K562 (cell line): ENCODE measurements at regions not wholly inside any gene's neighbourhood (a gene's known extent, or its start where the extent isn't known, plus 50 kb on each side); places are given as distances from the start of the nearest gene placed in this dataset.

Experiments
- ATAC-seq: fragments of 200-7000 bp; cut with Tn5 transposase; 3 replicates; pipeline ENCODE4 v1.9.1; 2020; ENCODE audit warnings: moderate library complexity
- BruUV-seq: library from RNA; stranded (reverse); fragments of 400-500 nt; replicated peaks from 2 replicates; lab custom pipeline; 2021; lab: Mats Ljungman, UMichigan
- CTCF ChIA-PET: fragments of 300-600 bp; formaldehyde crosslinking; extraction: SDS; loops from one replicate; lab custom pipeline; 2021; ENCODE audit warnings: low intra/inter-chr PET ratio; lab: Yijun Ruan, JAX
- POLR2A ChIA-PET: fragments of 300-600, 350-650 bp; sonication (Branson Sonifier 250); formaldehyde crosslinking; extraction: SDS; loops from one replicate; lab custom pipeline; 2021; ENCODE audit warnings: antibody characterized with exemption, inconsistent platforms; lab: Yijun Ruan, JAX
- DNase-seq, 4 experiments: peaks; one replicate each; pipeline versions ENCODE4 v3.0.0 to v3.0.0-alpha.2; 2011 to 2018; ENCODE audit warnings: low spot score in 3 of 4, mixed read lengths in 3 of 4; ENCODE audit errors: extremely low read depth in 1 of 4
- FAIRE-seq: peaks from 2 replicates; lab custom pipeline; 2011; peaks lifted over from hg19 to GRCh38; lab: Jason Lieb, UNC
- H2AFZ ChIP-seq: 2 replicates; pipeline ENCODE4 v1.6.0; 2011; ENCODE audit warnings: low read depth, low read length, control low read depth, inconsistent platforms
- H3K27ac ChIP-seq: fragments of 200-600 bp; 3 replicates; pipeline ENCODE4 v1.8.0; 2011; ENCODE audit warnings: low read depth, mild to moderate bottlenecking, control low read depth, inconsistent platforms, low read length, moderate library complexity, mixed read lengths; ENCODE audit errors: extremely low read depth
- H3K27me3 ChIP-seq, 2 experiments: fragments of 300-600 bp in 1 of 2; 2 replicates in 1 of 2; 3 replicates in 1 of 2; pipeline versions ENCODE4 v1.6.0 to v1.8.0; 2011; ENCODE audit warnings: inconsistent platforms in 2 of 2, low read length in 2 of 2, mild to moderate bottlenecking in 1 of 2, mixed read lengths in 1 of 2, moderate library complexity in 1 of 2; ENCODE audit not compliant: control insufficient read depth in 2 of 2, insufficient read depth in 2 of 2
- H3K36me3 ChIP-seq: fragments of 300-600 bp; 3 replicates; pipeline ENCODE4 v1.8.0; 2011; ENCODE audit warnings: mild to moderate bottlenecking, low read length, inconsistent platforms; ENCODE audit not compliant: control insufficient read depth, insufficient read depth
- H3K4me1 ChIP-seq, 2 experiments: fragments of 200-600 bp in 1 of 2; replicated peaks in 1 of 2; 2 replicates in 1 of 2; 3 replicates in 1 of 2; pipeline versions ENCODE4 v1.5.1 to v1.8.0; 2011; ENCODE audit warnings: inconsistent platforms in 2 of 2, low read length in 2 of 2, mild to moderate bottlenecking in 1 of 2, mixed read lengths in 1 of 2, moderate library complexity in 1 of 2; ENCODE audit not compliant: control insufficient read depth in 2 of 2, insufficient read depth in 2 of 2
- H3K4me2 ChIP-seq: 2 replicates; pipeline ENCODE4 v1.6.1; 2011; ENCODE audit warnings: low read length, control low read depth, inconsistent platforms, mixed read lengths; ENCODE audit not compliant: insufficient read depth
- H3K4me3 ChIP-seq: fragments of 200-600 bp; sonication (generic), shearing (Covaris generic); 2 replicates; pipeline ENCODE4 v1.5.1; 2016; ENCODE audit warnings: control low read depth, inconsistent platforms
- H3K79me2 ChIP-seq: fragments of 200-600 bp; 3 replicates; pipeline ENCODE4 v1.8.0; 2011; ENCODE audit warnings: low read length, inconsistent platforms; ENCODE audit not compliant: control insufficient read depth, insufficient read depth
- H3K9ac ChIP-seq, 2 experiments: 2 replicates each; pipeline versions ENCODE4 v1.6.0 to v1.6.1; 2011; ENCODE audit warnings: low read depth in 2 of 2, low read length in 2 of 2, control low read depth in 1 of 2, inconsistent platforms in 1 of 2, mild to moderate bottlenecking in 1 of 2, mixed read lengths in 1 of 2; ENCODE audit not compliant: insufficient read depth in 1 of 2
- H3K9me1 ChIP-seq: one replicate; pipeline ENCODE4 v1.6.0; 2011; ENCODE audit warnings: inconsistent platforms, mild to moderate bottlenecking, low read length, moderate library complexity; ENCODE audit not compliant: control insufficient read depth, insufficient read depth
- H3K9me3 ChIP-seq: replicated peaks from 2 replicates; pipeline ENCODE4 v1.5.1; 2011; ENCODE audit warnings: low read depth, low read length, inconsistent platforms; ENCODE audit not compliant: control insufficient read depth, insufficient read depth
- H4K20me1 ChIP-seq: replicated peaks from 2 replicates; pipeline ENCODE4 v1.6.1; 2011; ENCODE audit warnings: low read length, inconsistent platforms, mixed read lengths; ENCODE audit not compliant: control insufficient read depth, insufficient read depth
- NCOA1 ChIP-seq: fragments of 450-650 bp; IDR thresholded peaks from 2 replicates; pipeline ENCODE4 v1.6.1; 2016; ENCODE audit warnings: low read depth
- ZNF174 ChIP-seq: fragments of 250-450 bp; sonication (Bioruptor Pico); IDR thresholded peaks from 2 replicates; pipeline ENCODE4 v1.4.0; 2020; ENCODE audit warnings: mild to moderate bottlenecking
- ZNF184 ChIP-seq: sonication (generic); formaldehyde crosslinking; IDR thresholded peaks from 2 replicates; pipeline ENCODE4 v1.5.0; 2020; ENCODE audit warnings: missing genetic modification reagents
- ZNF318 ChIP-seq, 2 experiments: fragments of 450-650 bp; IDR thresholded peaks; 2 replicates each; pipeline ENCODE4 v1.6.1; 2016; ENCODE audit warnings: mild to moderate bottlenecking in 2 of 2, borderline replicate concordance in 1 of 2, low read depth in 1 of 2, moderate library complexity in 1 of 2
- ZNF740 ChIP-seq, 3 experiments: fragments of 200-800 bp in 1 of 3; sonication (Bioruptor generic) in 1 of 3; sonication (generic) in 1 of 3; formaldehyde crosslinking in 1 of 3; IDR thresholded peaks; 2 replicates each; pipeline versions ENCODE4 v1.6.1 to v1.8.0; 2016 to 2022; ENCODE audit warnings: mild to moderate bottlenecking in 2 of 3, missing compliant biosample characterization in 2 of 3, missing genetic modification characterization in 2 of 3, missing genetic modification reagents in 1 of 3
- WGBS: fragments of 100-300 bp; shearing (Covaris generic); methylation state at CpG from one replicate; pipeline ENCODE4 v1.1.6; 2016; ENCODE audit warnings: low coverage, mixed read lengths; ENCODE audit not compliant: insufficient coverage; ENCODE audit errors: missing lambda C conversion rate; 5-methylcytosine and 5-hydroxymethylcytosine counted together
- in situ Hi-C: fragments of 300-500 bp; cut with MboI; formaldehyde crosslinking; loops from 4 replicates; pipeline ENCODE4 v1.15.0; 2018; ENCODE audit warnings: inconsistent platforms, mixed read lengths
- intact Hi-C: fragments of 100-400 bp; cut with micrococcal nuclease; formaldehyde crosslinking; loops from 2 replicates; pipeline ENCODE4 v1.14.2; 2022

GRCh38 chr5:125452991-125453390, 706.6 kb upstream of the ZNF608 start:
- H3K9me3 ChIP-seq = no peaks in the 10 kb centered on the region; the same call in 1 of the 2 replicates
- FAIRE-seq (no peak), DNase-seq (no peak), ATAC-seq (no peak)
- in situ Hi-C loops = no loop called here
- WGBS = 0% methylated on average over 3 of the region's 3 CpGs
- no peaks in the 10 kb centered on the region for H3K36me3 ChIP-seq
- H3K4me3 ChIP-seq = no peak overlapping the region
- no peaks in the 10 kb centered on the region for H4K20me1 ChIP-seq
- no peaks in the 10 kb centered on the region for H3K27me3 ChIP-seq
- intact Hi-C loops = no loop called here
- POLR2A ChIA-PET = no interaction called here
- no peaks in the 10 kb centered on the region for H3K79me2 ChIP-seq
- no peaks in the 10 kb centered on the region for H3K9me1 ChIP-seq
- no peaks in the 10 kb centered on the region for H3K4me1 ChIP-seq
- TF ChIP-seq ZNF174 (CRISPR knock-in tag) (no peak), ZNF740 (CRISPR knock-in tag; IDR thresholded peaks at IDR 0.05) (no peak), ZNF740 (tag; IDR thresholded peaks at IDR 0.05) (no peak), ZNF184 (CRISPR knock-in tag) (no peak), NCOA1 (no peak), ZNF318 (IDR thresholded peaks at IDR 0.05; ENCODE audit: borderline replicate concordance in 1 of 2, low read depth in 1 of 2) (no peak)
- H2AFZ ChIP-seq = no peak overlapping the region
- no TSS peak for BruUV-seq
- CTCF ChIA-PET = no interaction called here
- H3K27ac ChIP-seq = no peak overlapping the region
- no peak overlapping the region for H3K4me2 ChIP-seq
- no peak overlapping the region for H3K9ac ChIP-seq
